ENCODE measurements at regions not wholly inside any gene's neighbourhood (a gene's known extent, or its start where the extent isn't known, plus 50 kb on each side); places are given as distances from the start of the nearest gene placed in this dataset.
A peak's percentile ranks its signal among the peaks of the same experiment; 100 is the strongest.
"Not testable (repeated sequence)": the region's sequence is repeated elsewhere in the genome, so short reads cannot be mapped to it uniquely, and the experiment has no call there.

DNA sequence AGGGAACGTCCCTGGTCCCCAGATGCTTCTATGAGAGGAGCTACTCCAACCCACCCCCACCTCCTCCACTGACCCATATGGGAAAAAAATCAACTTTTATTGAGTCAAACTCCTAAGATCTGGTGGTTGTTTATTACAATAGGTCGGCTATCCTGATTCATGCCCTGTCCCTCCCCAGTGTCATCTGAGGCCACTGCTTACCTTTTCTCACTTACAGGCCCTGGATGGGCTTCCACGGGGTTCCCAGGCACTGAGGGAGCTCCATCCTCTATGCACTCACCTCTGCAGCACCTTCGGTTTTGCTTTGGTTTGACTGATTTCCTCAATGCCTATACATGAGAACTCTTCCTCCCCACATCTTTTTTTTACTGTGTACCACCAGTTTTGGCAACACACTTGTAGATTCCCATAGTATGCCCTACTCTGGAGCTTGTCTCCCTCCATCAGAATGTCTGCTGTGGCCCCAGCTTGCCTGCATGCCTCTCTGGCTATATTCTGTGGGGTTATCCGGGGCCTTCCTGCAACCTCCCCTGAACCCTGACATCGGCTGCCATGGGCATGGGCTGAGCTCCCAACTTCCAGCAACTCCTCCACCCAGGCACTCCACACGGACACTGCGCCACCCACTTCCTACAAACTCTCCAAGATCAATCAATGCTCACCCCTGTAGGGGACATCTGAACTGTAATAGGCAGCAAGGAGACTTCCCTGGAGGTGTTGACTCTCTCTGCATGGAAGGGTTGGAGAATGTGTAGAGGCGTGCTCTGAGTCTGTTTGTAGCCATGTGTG, 236.1 kb downstream of the VAPA start:
- Mint-ChIP-seq H3K36me3 (no peaks in the 10 kb centered on the region), H3K27ac (no peak overlapping the region), H3K4me1 (peaks cover 5% of the 10 kb centered on the region), H3K4me3 (no peak overlapping the region), H3K27me3 (ENCODE audit: low read depth) (no peaks in the 10 kb centered on the region), H3K9me3 (no peaks in the 10 kb centered on the region)
- DNase-seq (ENCODE audit: low spot score in 2 of 2, unreplicated experiment in 2 of 2), result peak in 1 of 2 experiments; percentile 24
- TF ChIP-seq, protein P1, sequence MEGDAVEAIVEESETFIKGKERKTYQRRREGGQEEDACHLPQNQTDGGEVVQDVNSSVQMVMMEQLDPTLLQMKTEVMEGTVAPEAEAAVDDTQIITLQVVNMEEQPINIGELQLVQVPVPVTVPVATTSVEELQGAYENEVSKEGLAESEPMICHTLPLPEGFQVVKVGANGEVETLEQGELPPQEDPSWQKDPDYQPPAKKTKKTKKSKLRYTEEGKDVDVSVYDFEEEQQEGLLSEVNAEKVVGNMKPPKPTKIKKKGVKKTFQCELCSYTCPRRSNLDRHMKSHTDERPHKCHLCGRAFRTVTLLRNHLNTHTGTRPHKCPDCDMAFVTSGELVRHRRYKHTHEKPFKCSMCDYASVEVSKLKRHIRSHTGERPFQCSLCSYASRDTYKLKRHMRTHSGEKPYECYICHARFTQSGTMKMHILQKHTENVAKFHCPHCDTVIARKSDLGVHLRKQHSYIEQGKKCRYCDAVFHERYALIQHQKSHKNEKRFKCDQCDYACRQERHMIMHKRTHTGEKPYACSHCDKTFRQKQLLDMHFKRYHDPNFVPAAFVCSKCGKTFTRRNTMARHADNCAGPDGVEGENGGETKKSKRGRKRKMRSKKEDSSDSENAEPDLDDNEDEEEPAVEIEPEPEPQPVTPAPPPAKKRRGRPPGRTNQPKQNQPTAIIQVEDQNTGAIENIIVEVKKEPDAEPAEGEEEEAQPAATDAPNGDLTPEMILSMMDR (IDR thresholded peaks at IDR 0.05; ENCODE audit: unreplicated experiment), result no peak

DNA sequence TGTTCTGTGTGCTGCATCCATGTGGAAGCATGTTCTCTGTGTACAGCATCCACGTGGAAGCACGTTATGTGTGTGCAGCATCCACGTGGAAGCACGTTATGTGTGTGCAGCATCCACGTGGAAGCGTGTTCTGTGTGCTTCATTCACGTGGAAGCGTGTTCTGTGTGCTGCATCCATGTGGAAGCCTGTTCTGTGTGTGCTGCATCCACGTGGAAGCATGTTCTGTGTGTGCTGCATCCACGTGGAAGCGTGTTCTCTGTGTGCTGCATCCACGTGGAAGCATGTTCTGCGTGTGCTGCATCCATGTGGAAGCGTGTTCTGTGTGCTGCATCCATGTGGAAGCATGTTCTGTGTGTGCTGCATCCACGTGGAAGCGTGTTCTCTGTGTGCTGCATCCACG, 236.8 kb downstream of the VAPA start:
- H3K4me1 Mint-ChIP-seq; H3K4me3 Mint-ChIP-seq; H3K9me3 Mint-ChIP-seq; H3K27me3 Mint-ChIP-seq (ENCODE audit: low read depth); H3K27ac Mint-ChIP-seq; DNase-seq (ENCODE audit: low spot score in 2 of 2, unreplicated experiment in 2 of 2); H3K36me3 Mint-ChIP-seq: not testable (repeated sequence)

DNA sequence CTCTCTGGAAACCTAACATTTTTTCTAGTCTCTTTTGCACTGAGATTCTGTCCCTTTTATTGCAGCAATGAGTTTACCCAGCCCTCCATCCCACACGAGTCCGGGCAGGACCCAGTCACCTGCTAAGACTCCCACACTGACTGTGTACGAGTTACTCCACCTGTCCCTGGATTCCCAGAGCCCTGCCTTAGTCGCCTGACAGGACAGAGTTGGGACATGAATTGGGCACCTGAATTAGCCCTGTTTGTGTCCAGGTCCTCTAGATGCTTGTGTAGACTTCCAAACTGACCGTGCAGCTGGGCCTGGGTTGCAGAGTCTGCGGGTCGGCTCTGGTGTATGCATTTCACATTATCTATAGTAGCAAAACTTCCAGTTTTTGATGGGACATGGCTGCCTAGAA, 238.7 kb downstream of the VAPA start:
- Mint-ChIP-seq H3K27ac (no peak overlapping the region), H3K4me3 (no peak overlapping the region), H3K4me1 (peaks cover 5% of the 10 kb centered on the region), H3K9me3 (peaks cover 14% of the 10 kb centered on the region), H3K36me3 (no peaks in the 10 kb centered on the region), H3K27me3 (ENCODE audit: low read depth) (no peaks in the 10 kb centered on the region)
- TF ChIP-seq, protein P1 (IDR thresholded peaks at IDR 0.05; ENCODE audit: unreplicated experiment), result no peak
- DNase-seq (ENCODE audit: low spot score in 2 of 2, unreplicated experiment in 2 of 2), result no peak

DNA sequence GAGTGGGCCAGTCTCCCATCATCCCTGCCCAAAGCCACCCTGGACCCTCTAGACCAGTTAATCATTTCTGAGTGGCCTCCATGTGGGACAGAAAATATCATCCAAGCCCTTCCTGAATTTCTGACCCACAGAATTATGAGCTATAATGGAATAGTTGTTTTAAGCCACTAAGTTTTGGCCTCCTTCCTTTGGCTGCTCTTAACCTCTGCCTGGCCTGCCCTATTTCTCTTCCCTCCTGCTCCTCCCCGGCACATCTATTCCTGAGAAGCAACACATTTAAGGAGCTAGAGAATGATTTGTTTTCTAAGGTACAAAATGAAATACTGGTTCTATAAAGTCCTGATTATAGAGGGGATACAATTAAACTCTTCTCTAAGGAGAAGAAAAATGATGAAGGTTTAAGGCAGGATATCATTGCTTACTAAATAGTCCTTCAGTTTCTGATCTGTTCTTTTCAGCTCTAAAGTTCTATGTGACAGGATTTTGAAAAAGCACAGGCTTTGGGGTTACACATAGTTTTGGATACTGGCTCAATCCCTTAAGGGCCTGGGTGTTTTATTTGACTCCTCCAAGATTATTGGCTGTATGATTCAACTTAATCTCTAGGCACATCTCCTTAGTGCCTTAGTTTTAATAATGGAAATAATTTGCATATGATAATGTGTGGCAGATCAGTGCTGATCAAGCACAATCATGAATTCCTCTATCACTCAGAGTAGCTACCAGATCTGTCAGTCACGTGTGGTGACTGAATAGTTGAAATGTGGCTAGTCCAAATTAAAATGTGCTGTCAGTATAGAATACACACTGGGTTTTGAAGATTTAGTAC, 240.3 kb downstream of the VAPA start:
- Mint-ChIP-seq H3K36me3 (no peaks in the 10 kb centered on the region), H3K9me3 (peaks cover 15% of the 10 kb centered on the region), H3K4me1 (peaks cover 5% of the 10 kb centered on the region), H3K27me3 (ENCODE audit: low read depth) (no peaks in the 10 kb centered on the region), H3K4me3 (no peak overlapping the region), H3K27ac (no peak overlapping the region)
- TF ChIP-seq, protein P1 (IDR thresholded peaks at IDR 0.05; ENCODE audit: unreplicated experiment), result no peak
- no peak for DNase-seq (ENCODE audit: low spot score in 2 of 2, unreplicated experiment in 2 of 2)

DNA sequence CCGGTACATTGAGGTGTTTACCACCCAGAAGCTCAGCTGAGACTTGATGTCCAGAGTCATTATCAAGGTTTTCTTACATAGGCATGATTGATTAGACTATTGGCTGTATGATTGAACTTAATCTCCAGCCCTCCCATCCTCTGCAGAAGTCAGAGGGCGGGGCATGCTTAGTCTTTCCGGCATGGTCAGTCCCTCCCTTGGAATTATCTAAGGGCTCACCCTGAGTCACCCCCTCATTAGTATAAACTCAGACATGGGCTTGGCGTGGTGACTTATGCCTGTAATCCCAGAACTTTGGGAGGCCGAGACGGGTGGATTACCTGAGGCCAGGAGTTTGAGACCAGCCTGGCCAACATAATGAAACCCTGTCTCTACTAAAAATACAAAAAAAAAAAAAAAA, 243.9 kb downstream of the VAPA start:
- H3K27ac Mint-ChIP-seq, result no peak overlapping the region

More for the DNA sequence above, 243.9 kb downstream of the VAPA start:
- Mint-ChIP-seq H3K36me3 (no peaks in the 10 kb centered on the region), H3K4me1 (peaks cover 8% of the 10 kb centered on the region), H3K27me3 (ENCODE audit: low read depth) (no peaks in the 10 kb centered on the region), H3K4me3 (no peak overlapping the region), H3K9me3 (peaks cover 15% of the 10 kb centered on the region)
- DNase-seq (ENCODE audit: low spot score in 2 of 2, unreplicated experiment in 2 of 2), result no peak
- TF ChIP-seq, protein P1 (IDR thresholded peaks at IDR 0.05; ENCODE audit: unreplicated experiment), result no peak
